ENCODE measurements at regions not wholly inside any gene's neighbourhood (a gene's known extent, or its start where the extent isn't known, plus 50 kb on each side); places are given as distances from the start of the nearest gene placed in this dataset.

GRCh38 chr2:185980944-185981343 is 242.3 kb downstream of the FSIP2 start:
- FAIRE-seq = no peak
- 3% methylated on average over 3 of the region's 3 CpGs for WGBS (ENCODE audit: insufficient coverage, low coverage, missing lambda C conversion rate)
- in situ Hi-C loops (cut with MboI) = no loop called here
- no peak for TF ChIP-seq CREB3 (tag; conservative IDR thresholded peaks at IDR 0.05; ENCODE audit: low read depth)
- no peak for TF ChIP-seq EWSR1 (IDR thresholded peaks at IDR 0.05; ENCODE audit: borderline replicate concordance, low read depth, partially characterized antibody)
- no peak for TF ChIP-seq BRF1 (IDR thresholded peaks at IDR 0.05; ENCODE audit: borderline replicate concordance, extremely low read depth, insufficient read length)
- TF ChIP-seq ZNF785 (CRISPR knock-in tag; IDR thresholded peaks at IDR 0.05) = no peak
- no peak for TF ChIP-seq KLF16 (IDR thresholded peaks at IDR 0.05)
- TF ChIP-seq ARID1B (IDR thresholded peaks at IDR 0.05) = no peak
- no peak for TF ChIP-seq CREB3L1 (IDR thresholded peaks at IDR 0.05; ENCODE audit: borderline replicate concordance, low read depth)
- no peak for TF ChIP-seq KDM5B (IDR thresholded peaks at IDR 0.05; ENCODE audit: insufficient replicate concordance, low read depth, low read length)
- TF ChIP-seq ZNF695 (CRISPR knock-in tag; IDR thresholded peaks at IDR 0.05) = no peak
- TF ChIP-seq ZNF551 (CRISPR knock-in tag; IDR thresholded peaks at IDR 0.05) = no peak
- no peak for TF ChIP-seq NR2C2 (CRISPR knock-in tag; IDR thresholded peaks at IDR 0.05)
- no peak for TF ChIP-seq NR2C2 (tag; IDR thresholded peaks at IDR 0.05)
- no peak for TF ChIP-seq KLF6 (CRISPR knock-in tag; IDR thresholded peaks at IDR 0.05; ENCODE audit: borderline replicate concordance)
- TF ChIP-seq RFX7 (CRISPR knock-in tag; IDR thresholded peaks at IDR 0.05) = no peak
- no peak for TF ChIP-seq TSHZ1 (CRISPR knock-in tag; IDR thresholded peaks at IDR 0.05)
- no peak for TF ChIP-seq MTA2 (IDR thresholded peaks at IDR 0.05; ENCODE audit: low read depth)
- TF ChIP-seq PTRF (tag; IDR thresholded peaks at IDR 0.05) = no peak
- TF ChIP-seq FOXK2 (conservative IDR thresholded peaks at IDR 0.05 in 1 of 2, IDR thresholded peaks at IDR 0.05 in 1 of 2; ENCODE audit: low read depth in 2 of 2) = no peak

More at GRCh38 chr2:185980944-185981343, 242.3 kb downstream of the FSIP2 start:
- H3K4me1 ChIP-seq (replicated peaks in 1 of 2; ENCODE audit: control insufficient read depth in 2 of 2, insufficient read depth in 2 of 2, low read length in 2 of 2) = no peaks in the 10 kb centered on the region
- no peaks in the 10 kb centered on the region; the same call in 1 of the 2 replicates for H3K9me3 ChIP-seq (replicated peaks; ENCODE audit: control insufficient read depth, insufficient read depth, low read depth, low read length)
- H3K36me3 ChIP-seq (ENCODE audit: control insufficient read depth, insufficient read depth, low read length) = no peaks in the 10 kb centered on the region
- no peak for DNase-seq (ENCODE audit: extremely low read depth in 1 of 4, low spot score in 3 of 4)
- H2AFZ ChIP-seq (ENCODE audit: low read depth, low read length) = no peak overlapping the region
- no peak overlapping the region for H3K9ac ChIP-seq (ENCODE audit: insufficient read depth in 1 of 2, low read depth in 2 of 2, low read length in 2 of 2)
- H3K27ac ChIP-seq (ENCODE audit: extremely low read depth, low read depth, low read length) = no peak overlapping the region
- H3K4me2 ChIP-seq (ENCODE audit: insufficient read depth, low read length) = no peak overlapping the region
- no peaks in the 10 kb centered on the region for H3K27me3 ChIP-seq (ENCODE audit: control insufficient read depth in 2 of 2, insufficient read depth in 2 of 2, low read length in 2 of 2)
- H4K20me1 ChIP-seq (replicated peaks; ENCODE audit: control insufficient read depth, insufficient read depth, low read length) = no peaks in the 10 kb centered on the region
- no peaks in the 10 kb centered on the region for H3K9me1 ChIP-seq (ENCODE audit: control insufficient read depth, insufficient read depth, low read length)
- intact Hi-C loops (cut with micrococcal nuclease) = no loop called here
- no TSS peak for BruUV-seq (replicated peaks)
- ChIA-PET POLR2A (no interaction called here), CTCF (ENCODE audit: low intra/inter-chr PET ratio) (no interaction called here)
- no peak overlapping the region for H3K4me3 ChIP-seq
- ATAC-seq = no peak
- H3K79me2 ChIP-seq (ENCODE audit: control insufficient read depth, insufficient read depth, low read length) = no peaks in the 10 kb centered on the region
